Breast epithelium (tissue), 3 donors: ENCODE measurements at regions not wholly inside any gene's neighbourhood (a gene's known extent, or its start where the extent isn't known, plus 50 kb on each side); places are given as distances from the start of the nearest gene placed in this dataset.

Experiments
- POLR2A ChIP-seq: fragments of 450-650 bp; IDR thresholded peaks from one replicate; pipeline ENCODE4 v1.6.1; 2016; ENCODE audit warnings: antibody characterized with exemption, mild to moderate bottlenecking, moderate library complexity
- TF ChIP-seq, protein P1 (sequence below), 3 donors: fragments of 450-650 bp; IDR thresholded peaks; one replicate each; pipeline ENCODE4 v1.5.1; 2016 to 2017; ENCODE audit warnings: antibody characterized with exemption in 3 of 3, mild to moderate bottlenecking in 3 of 3, moderate library complexity in 3 of 3

DNA sequence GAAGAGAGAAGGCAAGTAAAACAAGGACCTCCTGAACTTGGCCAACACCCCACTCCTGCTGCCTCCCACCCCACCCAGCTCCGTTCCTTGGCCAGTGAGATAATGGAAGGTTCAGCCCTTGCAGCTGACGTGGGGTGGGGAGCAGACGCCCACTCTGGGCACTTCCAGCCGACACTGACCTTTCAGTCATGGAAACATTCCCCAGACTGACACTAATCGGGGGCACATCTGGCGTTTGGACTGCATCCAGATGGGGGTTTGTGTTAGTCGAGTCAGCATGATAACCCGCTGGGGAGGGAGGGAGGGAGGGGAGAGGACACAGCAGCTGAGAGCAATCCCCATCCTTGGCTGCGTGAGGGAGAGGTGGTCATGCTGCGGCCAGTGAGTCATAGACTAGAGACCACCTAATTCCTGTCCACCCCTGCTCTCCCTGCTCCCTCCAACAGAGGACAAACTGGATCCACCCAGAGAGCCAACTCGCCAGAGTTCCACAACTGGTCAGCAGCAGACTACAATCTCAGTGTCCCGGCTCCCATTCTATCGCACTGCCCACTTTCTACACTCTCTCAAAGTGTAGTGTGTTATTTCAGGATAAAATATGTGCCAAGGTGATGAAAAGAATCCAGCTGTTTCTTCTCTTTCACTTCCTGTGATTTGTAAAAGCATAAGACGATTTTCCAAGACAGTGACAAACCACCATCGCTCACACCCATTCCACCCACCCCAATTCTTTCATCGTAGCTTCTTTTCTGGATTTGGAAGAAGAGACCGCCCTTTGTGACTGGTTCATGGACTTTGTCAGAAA is 115.4 kb upstream of the PKDCC start:
- TF ChIP-seq, protein P1, sequence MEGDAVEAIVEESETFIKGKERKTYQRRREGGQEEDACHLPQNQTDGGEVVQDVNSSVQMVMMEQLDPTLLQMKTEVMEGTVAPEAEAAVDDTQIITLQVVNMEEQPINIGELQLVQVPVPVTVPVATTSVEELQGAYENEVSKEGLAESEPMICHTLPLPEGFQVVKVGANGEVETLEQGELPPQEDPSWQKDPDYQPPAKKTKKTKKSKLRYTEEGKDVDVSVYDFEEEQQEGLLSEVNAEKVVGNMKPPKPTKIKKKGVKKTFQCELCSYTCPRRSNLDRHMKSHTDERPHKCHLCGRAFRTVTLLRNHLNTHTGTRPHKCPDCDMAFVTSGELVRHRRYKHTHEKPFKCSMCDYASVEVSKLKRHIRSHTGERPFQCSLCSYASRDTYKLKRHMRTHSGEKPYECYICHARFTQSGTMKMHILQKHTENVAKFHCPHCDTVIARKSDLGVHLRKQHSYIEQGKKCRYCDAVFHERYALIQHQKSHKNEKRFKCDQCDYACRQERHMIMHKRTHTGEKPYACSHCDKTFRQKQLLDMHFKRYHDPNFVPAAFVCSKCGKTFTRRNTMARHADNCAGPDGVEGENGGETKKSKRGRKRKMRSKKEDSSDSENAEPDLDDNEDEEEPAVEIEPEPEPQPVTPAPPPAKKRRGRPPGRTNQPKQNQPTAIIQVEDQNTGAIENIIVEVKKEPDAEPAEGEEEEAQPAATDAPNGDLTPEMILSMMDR (IDR thresholded peaks at IDR 0.05): no peak
- TF ChIP-seq POLR2A: no peak
